Neuron (in vitro differentiated cells): ENCODE measurements at regions not wholly inside any gene's neighbourhood (a gene's known extent, or its start where the extent isn't known, plus 50 kb on each side); places are given as distances from the start of the nearest gene placed in this dataset.
"Not testable (repeated sequence)": the region's sequence is repeated elsewhere in the genome, so short reads cannot be mapped to it uniquely, and the experiment has no call there.

Experiments used
- H2AFZ ChIP-seq: one replicate; pipeline ENCODE4 v1.6.1; 2013; ENCODE audit warnings: low read depth, mild to moderate bottlenecking, inconsistent platforms, low read length, moderate library complexity
- H3K27me3 ChIP-seq: one replicate; pipeline ENCODE4 v1.6.1; 2013; ENCODE audit warnings: low read length; ENCODE audit not compliant: insufficient read depth
- H3K36me3 ChIP-seq: one replicate; pipeline ENCODE4 v1.6.1; 2013; ENCODE audit warnings: low read length; ENCODE audit not compliant: insufficient read depth
- H3K4me1 ChIP-seq: one replicate; pipeline ENCODE4 v1.6.1; 2013; ENCODE audit warnings: low read length; ENCODE audit not compliant: insufficient read depth
- H3K4me3 ChIP-seq: 2 replicates; pipeline ENCODE4 v1.5.1; 2013; ENCODE audit warnings: mild to moderate bottlenecking, low read length, moderate library complexity
- H3K9me3 ChIP-seq: one replicate; pipeline ENCODE4 v1.6.1; 2013; ENCODE audit warnings: low read length

GRCh38 chr3:66922058-66922457 is 76.0 kb upstream of the KBTBD8 start:
- no peaks in the 10 kb centered on the region for H3K27me3 ChIP-seq
- H3K4me3 ChIP-seq: no peak overlapping the region
- H3K9me3 ChIP-seq: no peaks in the 10 kb centered on the region
- no peak overlapping the region for H2AFZ ChIP-seq
- peaks cover 14% of the 10 kb centered on the region for H3K4me1 ChIP-seq
- no peaks in the 10 kb centered on the region for H3K36me3 ChIP-seq

- H3K4me1 ChIP-seq: peaks cover 14% of the 10 kb centered on the region
Observed at GRCh38 chr3:66923969-66924368, 74.1 kb upstream of the KBTBD8 start.

GRCh38 chr3:66928252-66928651 is 69.9 kb upstream of the KBTBD8 start:
- Histone ChIP-seq H3K4me1 (peaks cover 51% of the 10 kb centered on the region), H3K9me3 (no peaks in the 10 kb centered on the region), H3K27me3 (no peaks in the 10 kb centered on the region), H2AFZ (no peak overlapping the region), H3K36me3 (no peaks in the 10 kb centered on the region), H3K4me3 (no peak overlapping the region)

More at GRCh38 chr3:66923969-66924368, 74.1 kb upstream of the KBTBD8 start:
- Histone ChIP-seq H3K9me3 (no peaks in the 10 kb centered on the region), H3K4me3 (no peak overlapping the region), H3K36me3 (no peaks in the 10 kb centered on the region), H2AFZ (no peak overlapping the region), H3K27me3 (no peaks in the 10 kb centered on the region)

- Histone ChIP-seq H3K9me3 (no peaks in the 10 kb centered on the region), H2AFZ (no peak overlapping the region), H3K4me3 (no peak overlapping the region), H3K36me3 (no peaks in the 10 kb centered on the region), H3K4me1 (peaks cover 63% of the 10 kb centered on the region), H3K27me3 (no peaks in the 10 kb centered on the region)
Observed at GRCh38 chr3:66931291-66931690, 66.8 kb upstream of the KBTBD8 start.

- Histone ChIP-seq H3K36me3 (no peaks in the 10 kb centered on the region), H2AFZ (no peak overlapping the region), H3K4me3 (no peak overlapping the region), H3K9me3 (no peaks in the 10 kb centered on the region), H3K27me3 (no peaks in the 10 kb centered on the region), H3K4me1 (peaks cover 64% of the 10 kb centered on the region)
Observed at GRCh38 chr3:66931699-66932098, 66.4 kb upstream of the KBTBD8 start.

GRCh38 chr3:66933233-66933632 is 64.9 kb upstream of the KBTBD8 start:
- Histone ChIP-seq H3K27me3 (no peaks in the 10 kb centered on the region), H3K4me1 (peaks cover 63% of the 10 kb centered on the region), H3K4me3 (no peak overlapping the region)

GRCh38 chr3:66934041-66934440 is 64.1 kb upstream of the KBTBD8 start:
- peaks cover 66% of the 10 kb centered on the region for H3K4me1 ChIP-seq
- no peaks in the 10 kb centered on the region for H3K36me3 ChIP-seq
- H3K9me3 ChIP-seq: no peaks in the 10 kb centered on the region
- no peak overlapping the region for H2AFZ ChIP-seq
- no peak overlapping the region for H3K4me3 ChIP-seq
- no peaks in the 10 kb centered on the region for H3K27me3 ChIP-seq

More at GRCh38 chr3:66933233-66933632, 64.9 kb upstream of the KBTBD8 start:
- Histone ChIP-seq H3K9me3 (no peaks in the 10 kb centered on the region), H3K36me3 (no peaks in the 10 kb centered on the region), H2AFZ (no peak overlapping the region)

- Histone ChIP-seq H3K9me3 (no peaks in the 10 kb centered on the region), H3K4me1 (peaks cover 65% of the 10 kb centered on the region), H3K4me3 (no peak overlapping the region), H3K36me3 (no peaks in the 10 kb centered on the region), H3K27me3 (no peaks in the 10 kb centered on the region), H2AFZ (no peak overlapping the region)
Observed at GRCh38 chr3:66934725-66935124, 63.4 kb upstream of the KBTBD8 start.

GRCh38 chr3:66937041-66937440 is 61.1 kb upstream of the KBTBD8 start:
- H3K9me3 ChIP-seq, H2AFZ ChIP-seq: not testable (repeated sequence)
- peaks cover 41% of the 10 kb centered on the region for H3K4me1 ChIP-seq

GRCh38 chr3:66938338-66938963 is 59.7 kb upstream of the KBTBD8 start:
- H3K9me3 ChIP-seq: no peaks in the 10 kb centered on the region
- no peak overlapping the region for H3K4me3 ChIP-seq
- H3K4me1 ChIP-seq: peaks cover 28% of the 10 kb centered on the region
- no peaks in the 10 kb centered on the region for H3K36me3 ChIP-seq
- no peak overlapping the region for H2AFZ ChIP-seq
- no peaks in the 10 kb centered on the region for H3K27me3 ChIP-seq

More at GRCh38 chr3:66937041-66937440, 61.1 kb upstream of the KBTBD8 start:
- not testable (repeated sequence) for H3K4me3 ChIP-seq, H3K27me3 ChIP-seq, H3K36me3 ChIP-seq

GRCh38 chr3:66948041-66948440 is 50.1 kb upstream of the KBTBD8 start:
- Histone ChIP-seq H2AFZ (no peak overlapping the region), H3K9me3 (no peaks in the 10 kb centered on the region), H3K36me3 (no peaks in the 10 kb centered on the region), H3K4me3 (no peak overlapping the region), H3K4me1 (peaks cover 14% of the 10 kb centered on the region), H3K27me3 (no peaks in the 10 kb centered on the region)
